Vagina (tissue), 2 donors: ENCODE measurements at regions not wholly inside any gene's neighbourhood (a gene's known extent, or its start where the extent isn't known, plus 50 kb on each side); places are given as distances from the start of the nearest gene placed in this dataset.

ENCODE experiments used
- DNase-seq, 2 donors: peaks; one replicate each; pipeline ENCODE4 v3.0.0-alpha.2; 2017; ENCODE audit errors: extremely low spot score in 2 of 2
- H3K27ac ChIP-seq: fragments of 200-600 bp; sonication (generic); one replicate; pipeline ENCODE4 v1.5.1; 2019
- H3K27me3 ChIP-seq: fragments of 200-600 bp; sonication (generic); one replicate; pipeline ENCODE4 v1.5.1; 2019
- H3K36me3 ChIP-seq, 2 donors: fragments of 200-600 bp; sonication (generic); one replicate each; pipeline ENCODE4 v1.5.1; 2017 to 2019
- H3K4me1 ChIP-seq: fragments of 200-600 bp; sonication (generic); one replicate; pipeline ENCODE4 v1.5.1; 2019
- H3K4me3 ChIP-seq, 2 donors: fragments of 200-600 bp; sonication (generic); 1 replicate in 1 of 2; 2 replicates in 1 of 2; pipeline ENCODE4 v1.5.1; 2016 to 2019
- H3K9me3 ChIP-seq: fragments of 200-600 bp; sonication (generic); one replicate; pipeline ENCODE4 v1.5.1; 2019
- POLR2A ChIP-seq, 2 donors: fragments of 450-650 bp; IDR thresholded peaks; one replicate each; pipeline ENCODE4 v1.6.1; 2017; ENCODE audit warnings: antibody characterized with exemption in 2 of 2, mild to moderate bottlenecking in 2 of 2, moderate library complexity in 2 of 2
- POLR2AphosphoS5 ChIP-seq, 2 donors: sonication (generic); formaldehyde crosslinking; IDR thresholded peaks; one replicate each; pipeline ENCODE4 v1.9.0; 2017; ENCODE audit warnings: antibody characterized with exemption in 2 of 2, mild to moderate bottlenecking in 2 of 2, low read depth in 1 of 2; ENCODE audit not compliant: insufficient read depth in 1 of 2
- intact Hi-C: fragments of 100-400 bp; cut with DNase I; formaldehyde crosslinking; loops from one replicate; pipeline ENCODE4 v1.15.1; 2023
- TF ChIP-seq, protein P1 (sequence below), 3 experiments: fragments of 450-650 bp in 2 of 3; fragments of 200-600 bp in 1 of 3; sonication (generic) in 1 of 3; IDR thresholded peaks; one replicate each; pipeline ENCODE4 v1.5.1; 2017 to 2019; ENCODE audit warnings: antibody characterized with exemption in 3 of 3, mild to moderate bottlenecking in 2 of 3, moderate library complexity in 2 of 3

DNA sequence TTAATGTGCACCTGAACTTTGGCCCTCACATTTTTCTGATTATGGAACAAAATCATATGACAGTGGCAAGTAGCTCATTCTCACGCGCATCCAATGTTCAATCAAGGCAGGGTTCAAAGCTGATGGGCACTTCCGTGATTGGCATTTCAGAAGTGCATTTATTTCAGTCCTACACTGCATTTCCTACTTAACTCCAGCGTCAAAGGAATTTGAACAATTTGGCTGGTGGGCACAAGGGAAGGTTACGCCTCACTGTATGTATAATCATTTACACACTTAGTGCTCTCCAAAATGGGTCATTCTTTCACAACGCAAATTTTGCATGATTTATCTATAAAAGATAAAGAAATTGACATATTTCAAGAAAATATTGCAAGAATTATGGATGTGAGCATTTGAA, 167.9 kb upstream of the VLDLR start:
- DNase-seq = no peak
- Histone ChIP-seq H3K27me3 (no peaks in the 10 kb centered on the region), H3K27ac (no peak overlapping the region), H3K36me3 (no peaks in the 10 kb centered on the region), H3K4me3 (no peak overlapping the region), H3K9me3 (no peaks in the 10 kb centered on the region), H3K4me1 (no peaks in the 10 kb centered on the region)
- TF ChIP-seq POLR2A (IDR thresholded peaks at IDR 0.05) (no peak), POLR2AphosphoS5 (IDR thresholded peaks at IDR 0.05; ENCODE audit: insufficient read depth in 1 of 2, low read depth in 1 of 2) (no peak)
- TF ChIP-seq, protein P1, sequence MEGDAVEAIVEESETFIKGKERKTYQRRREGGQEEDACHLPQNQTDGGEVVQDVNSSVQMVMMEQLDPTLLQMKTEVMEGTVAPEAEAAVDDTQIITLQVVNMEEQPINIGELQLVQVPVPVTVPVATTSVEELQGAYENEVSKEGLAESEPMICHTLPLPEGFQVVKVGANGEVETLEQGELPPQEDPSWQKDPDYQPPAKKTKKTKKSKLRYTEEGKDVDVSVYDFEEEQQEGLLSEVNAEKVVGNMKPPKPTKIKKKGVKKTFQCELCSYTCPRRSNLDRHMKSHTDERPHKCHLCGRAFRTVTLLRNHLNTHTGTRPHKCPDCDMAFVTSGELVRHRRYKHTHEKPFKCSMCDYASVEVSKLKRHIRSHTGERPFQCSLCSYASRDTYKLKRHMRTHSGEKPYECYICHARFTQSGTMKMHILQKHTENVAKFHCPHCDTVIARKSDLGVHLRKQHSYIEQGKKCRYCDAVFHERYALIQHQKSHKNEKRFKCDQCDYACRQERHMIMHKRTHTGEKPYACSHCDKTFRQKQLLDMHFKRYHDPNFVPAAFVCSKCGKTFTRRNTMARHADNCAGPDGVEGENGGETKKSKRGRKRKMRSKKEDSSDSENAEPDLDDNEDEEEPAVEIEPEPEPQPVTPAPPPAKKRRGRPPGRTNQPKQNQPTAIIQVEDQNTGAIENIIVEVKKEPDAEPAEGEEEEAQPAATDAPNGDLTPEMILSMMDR (IDR thresholded peaks at IDR 0.05) = no peak
- intact Hi-C loops = no loop called here

DNA sequence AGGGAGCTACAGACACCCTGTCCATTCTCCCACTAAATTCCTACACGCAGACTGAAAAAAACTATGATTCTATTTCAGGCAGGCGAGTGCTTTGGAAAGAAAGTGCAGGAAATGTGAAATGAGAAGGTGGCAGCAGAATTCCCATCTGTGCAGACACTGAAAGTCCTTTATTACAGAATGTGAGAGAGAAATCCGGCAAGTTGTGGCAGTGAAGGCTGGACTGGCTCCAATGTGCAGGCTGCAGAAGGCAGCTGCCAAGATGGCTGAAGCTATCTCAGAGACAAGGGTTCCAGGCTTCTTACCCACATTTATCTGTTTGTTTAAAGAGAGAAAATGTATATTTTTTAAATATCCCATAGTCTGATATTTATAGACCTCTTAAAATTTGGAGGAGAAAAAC, 161.8 kb upstream of the VLDLR start:
- no peak overlapping the region for H3K4me3 ChIP-seq
- no peaks in the 10 kb centered on the region for H3K36me3 ChIP-seq
- no peak overlapping the region for H3K27ac ChIP-seq
- H3K4me1 ChIP-seq = no peaks in the 10 kb centered on the region
- TF ChIP-seq POLR2A (IDR thresholded peaks at IDR 0.05) = no peak
- TF ChIP-seq, protein P1 (IDR thresholded peaks at IDR 0.05) = no peak
- TF ChIP-seq POLR2AphosphoS5 (IDR thresholded peaks at IDR 0.05; ENCODE audit: insufficient read depth in 1 of 2, low read depth in 1 of 2) = no peak
- no peaks in the 10 kb centered on the region for H3K9me3 ChIP-seq
- no peaks in the 10 kb centered on the region for H3K27me3 ChIP-seq
- intact Hi-C loops = no loop called here
- no peak for DNase-seq

DNA sequence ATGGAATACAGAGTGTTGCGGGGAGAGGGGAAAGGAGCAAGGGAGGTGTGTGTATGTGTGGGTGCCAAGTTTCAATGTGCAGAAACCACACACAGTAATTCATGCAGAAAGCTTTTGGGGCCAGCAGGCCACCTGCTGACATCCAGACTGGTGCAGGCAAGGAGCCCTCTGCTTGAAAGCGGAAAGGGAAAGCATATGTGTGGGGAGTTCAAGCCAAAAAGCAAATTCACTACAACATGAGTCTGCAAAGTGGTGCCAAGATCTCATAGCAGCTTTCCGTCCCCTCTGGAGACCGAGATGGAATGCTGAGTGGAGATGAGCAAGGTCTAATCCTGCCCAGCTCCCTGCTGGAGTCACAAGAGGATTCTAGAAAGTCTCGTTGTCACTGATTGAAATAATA, 159.7 kb upstream of the VLDLR start:
- no peaks in the 10 kb centered on the region for H3K4me1 ChIP-seq

DNA sequence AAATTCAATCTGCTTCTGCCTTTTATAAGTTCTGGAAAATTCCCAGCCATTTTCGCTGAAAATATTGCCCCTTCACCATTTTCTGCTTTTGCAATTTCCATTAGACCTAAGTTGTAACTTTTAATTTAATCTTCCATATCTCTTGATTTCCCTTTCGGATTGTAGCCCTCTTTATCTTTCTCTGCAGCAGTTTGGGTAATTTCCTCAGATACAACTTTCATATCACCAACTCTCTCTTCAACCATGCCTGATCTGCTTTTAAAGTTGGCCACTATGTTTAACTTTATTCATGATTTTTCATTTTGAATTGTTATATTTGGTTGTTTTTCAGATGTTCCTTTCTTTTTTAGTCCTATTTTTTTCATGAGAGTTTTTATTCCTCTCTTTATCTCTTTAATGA, 157.0 kb upstream of the VLDLR start:
- Histone ChIP-seq H3K27ac (no peak overlapping the region), H3K27me3 (no peaks in the 10 kb centered on the region), H3K36me3 (no peaks in the 10 kb centered on the region), H3K4me3 (no peak overlapping the region), H3K9me3 (no peaks in the 10 kb centered on the region), H3K4me1 (no peaks in the 10 kb centered on the region)
- DNase-seq = no peak
- TF ChIP-seq POLR2AphosphoS5 (IDR thresholded peaks at IDR 0.05; ENCODE audit: insufficient read depth in 1 of 2, low read depth in 1 of 2) (no peak), POLR2A (IDR thresholded peaks at IDR 0.05) (no peak)
- TF ChIP-seq, protein P1 (IDR thresholded peaks at IDR 0.05) = no peak
- intact Hi-C loops = no loop called here

More for the DNA sequence above, 159.7 kb upstream of the VLDLR start:
- intact Hi-C loops = no loop called here
- Histone ChIP-seq H3K27ac (no peak overlapping the region), H3K36me3 (no peaks in the 10 kb centered on the region), H3K27me3 (no peaks in the 10 kb centered on the region), H3K4me3 (no peak overlapping the region), H3K9me3 (no peaks in the 10 kb centered on the region)
- no peak for DNase-seq
- TF ChIP-seq POLR2AphosphoS5 (IDR thresholded peaks at IDR 0.05; ENCODE audit: insufficient read depth in 1 of 2, low read depth in 1 of 2) (no peak), POLR2A (IDR thresholded peaks at IDR 0.05) (no peak)
- TF ChIP-seq, protein P1 (IDR thresholded peaks at IDR 0.05) = no peak

DNA sequence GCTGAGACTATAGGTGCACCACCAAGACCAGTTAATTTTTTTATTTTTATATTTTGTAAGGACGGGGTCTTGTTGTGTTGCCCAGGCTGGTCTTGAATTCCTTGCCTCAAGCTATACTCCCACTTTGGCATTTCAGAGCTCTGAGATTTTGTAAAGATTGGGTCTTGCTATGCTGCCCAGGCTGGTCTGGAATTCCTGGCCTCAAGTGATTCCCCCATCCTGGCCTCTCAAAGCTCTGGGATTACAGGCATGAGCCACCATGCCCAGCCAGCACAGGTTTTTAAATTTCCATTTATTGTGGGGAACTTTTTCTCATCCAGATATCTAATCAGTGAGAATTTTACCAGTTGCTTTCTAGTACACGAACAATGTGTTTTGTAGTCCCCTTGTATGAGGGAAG, 156.1 kb upstream of the VLDLR start:
- intact Hi-C loops = no loop called here
- no peaks in the 10 kb centered on the region for H3K4me1 ChIP-seq
- H3K27ac ChIP-seq = no peak overlapping the region
- no peaks in the 10 kb centered on the region for H3K36me3 ChIP-seq
- TF ChIP-seq, protein P1 (IDR thresholded peaks at IDR 0.05) = no peak
- no peak for TF ChIP-seq POLR2A (IDR thresholded peaks at IDR 0.05)
- TF ChIP-seq POLR2AphosphoS5 (IDR thresholded peaks at IDR 0.05; ENCODE audit: insufficient read depth in 1 of 2, low read depth in 1 of 2) = no peak
- no peaks in the 10 kb centered on the region for H3K27me3 ChIP-seq
- H3K9me3 ChIP-seq = no peaks in the 10 kb centered on the region
- no peak overlapping the region for H3K4me3 ChIP-seq
- no peak for DNase-seq
